SKM-1 (cell line): ENCODE measurements at regions not wholly inside any gene's neighbourhood (a gene's known extent, or its start where the extent isn't known, plus 50 kb on each side); places are given as distances from the start of the nearest gene placed in this dataset.

ENCODE experiments used
- DNase-seq: peaks from one replicate; lab custom pipeline; 2025; ENCODE audit not compliant: unreplicated experiment; lab: John Stamatoyannopoulos, UW

GRCh38 chr7:8378349-8379019 lies 54.9 kb upstream of the NXPH1 start:
- DNase-seq, result no peak

DNA sequence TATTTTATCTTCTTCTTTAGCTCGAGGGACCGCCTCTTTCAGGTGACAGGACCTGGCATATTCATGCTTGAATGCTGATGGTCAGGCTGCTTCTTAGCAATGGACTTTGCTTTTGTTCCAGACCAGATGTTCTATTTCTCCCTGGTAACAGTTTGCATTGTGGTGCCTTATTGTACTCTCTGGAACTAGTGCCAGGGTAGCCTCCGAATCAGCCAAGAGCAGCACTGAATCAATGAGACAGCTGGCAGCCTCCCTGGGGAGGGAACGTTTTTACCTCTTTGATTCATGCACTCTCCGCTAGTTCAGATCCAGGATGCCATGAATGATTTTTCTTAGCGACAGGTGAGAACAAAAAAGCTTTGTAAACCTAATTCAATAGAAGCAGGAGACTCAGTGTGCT lies 54.1 kb upstream of the NXPH1 start:
- DNase-seq, result no peak

GRCh38 chr7:8380130-8380529 lies 53.3 kb upstream of the NXPH1 start:
- DNase-seq, result no peak

- DNase-seq, result no peak
Measured at GRCh38 chr7:8382004-8382730, 51.2 kb upstream of the NXPH1 start.
